ENCODE measurements at regions not wholly inside any gene's neighbourhood (a gene's known extent, or its start where the extent isn't known, plus 50 kb on each side); places are given as distances from the start of the nearest gene placed in this dataset.

- no peak for TF ChIP-seq CTCF (IDR thresholded peaks at IDR 0.05)
- no peak for TF ChIP-seq POLR2A (IDR thresholded peaks at IDR 0.05)
Observed at GRCh38 chr18:59083136-59083818, 56.4 kb upstream of the SEC11C start.
